Liver (tissue), 3 donors: ENCODE measurements at regions not wholly inside any gene's neighbourhood (a gene's known extent, or its start where the extent isn't known, plus 50 kb on each side); places are given as distances from the start of the nearest gene placed in this dataset.

Experiments used
- CTCF ChIP-seq: fragments of 150-350 bp; IDR thresholded peaks from 2 replicates; pipeline ENCODE4 v1.5.1; 2017; ENCODE audit warnings: improper control_type of control experiment, low read depth, low read length; ENCODE audit not compliant: missing input control
- EGR1 ChIP-seq, 2 donors: IDR thresholded peaks; 2 replicates each; pipeline ENCODE4 v1.6.1; 2016 to 2018; ENCODE audit warnings: antibody characterized with exemption in 2 of 2, low read depth in 2 of 2
- FOXA1 ChIP-seq: IDR thresholded peaks from 2 replicates; pipeline ENCODE4 v1.6.1; 2016; ENCODE audit warnings: antibody characterized with exemption
- FOXA2 ChIP-seq: IDR thresholded peaks from 2 replicates; pipeline ENCODE4 v1.6.1; 2016; ENCODE audit warnings: antibody characterized with exemption
- GABPA ChIP-seq, 2 donors: IDR thresholded peaks in 1 of 2; conservative IDR thresholded peaks in 1 of 2; 2 replicates each; pipeline ENCODE4 v1.6.1; 2016; ENCODE audit warnings: antibody characterized with exemption in 2 of 2, mild to moderate bottlenecking in 1 of 2, moderate library complexity in 1 of 2
- JUND ChIP-seq, 2 donors: IDR thresholded peaks; 2 replicates each; pipeline ENCODE4 v1.6.1; 2016; ENCODE audit warnings: antibody characterized with exemption in 2 of 2
- MAX ChIP-seq: IDR thresholded peaks from 2 replicates; pipeline ENCODE4 v1.6.1; 2016; ENCODE audit warnings: antibody characterized with exemption
- RAD21 ChIP-seq, 2 donors: IDR thresholded peaks; 2 replicates each; pipeline ENCODE4 v1.6.1; 2016; ENCODE audit warnings: antibody characterized with exemption in 2 of 2, mild to moderate bottlenecking in 2 of 2
- REST ChIP-seq: IDR thresholded peaks from 2 replicates; pipeline ENCODE4 v1.6.1; 2016; ENCODE audit warnings: antibody characterized with exemption, mild to moderate bottlenecking
- RXRA ChIP-seq, 2 donors: IDR thresholded peaks; 2 replicates each; pipeline ENCODE4 v1.6.1; 2017 to 2018; ENCODE audit warnings: antibody characterized with exemption in 2 of 2, mild to moderate bottlenecking in 1 of 2
- TAF1 ChIP-seq: conservative IDR thresholded peaks from 2 replicates; pipeline ENCODE4 v1.6.1; 2016; ENCODE audit warnings: antibody characterized with exemption, mild to moderate bottlenecking
- YY1 ChIP-seq: IDR thresholded peaks from 2 replicates; pipeline ENCODE4 v1.6.1; 2016; ENCODE audit warnings: antibody characterized with exemption, mild to moderate bottlenecking
- donor health status: healthy.
- donor health status: healthy.

- no peak for TF ChIP-seq CTCF
- no peak for TF ChIP-seq MAX
- no peak for TF ChIP-seq TAF1
- TF ChIP-seq RAD21 (IDR thresholded peaks at IDR 0.05) = no peak
- no peak for TF ChIP-seq REST
- no peak for TF ChIP-seq YY1
- no peak for TF ChIP-seq RXRA (IDR thresholded peaks at IDR 0.05)
- TF ChIP-seq JUND (IDR thresholded peaks at IDR 0.05) = no peak
- TF ChIP-seq EGR1 (IDR thresholded peaks at IDR 0.05; ENCODE audit: low read depth in 2 of 2) = no peak
- TF ChIP-seq GABPA (IDR thresholded peaks at IDR 0.05 in 1 of 2, conservative IDR thresholded peaks at IDR 0.05 in 1 of 2) = no peak
- no peak for TF ChIP-seq FOXA2
- TF ChIP-seq FOXA1 = no peak
Measured at GRCh38 chr4:59400334-59400733, 1799.8 kb upstream of the ADGRL3 start.
